Ishikawa (cell line): ENCODE measurements at regions not wholly inside any gene's neighbourhood (a gene's known extent, or its start where the extent isn't known, plus 50 kb on each side); places are given as distances from the start of the nearest gene placed in this dataset.

Source experiments
- CEBPB ChIP-seq: IDR thresholded peaks from 2 replicates; pipeline ENCODE4 v1.6.1; 2012
- CREB1 ChIP-seq: IDR thresholded peaks from 2 replicates; pipeline ENCODE4 v1.6.1; 2012; ENCODE audit warnings: low read depth
- EGR1 ChIP-seq: IDR thresholded peaks from 2 replicates; pipeline ENCODE4 v1.6.1; 2012
- EP300 ChIP-seq: IDR thresholded peaks from 2 replicates; pipeline ENCODE4 v1.6.1; 2012; ENCODE audit warnings: borderline replicate concordance
- FOXM1 ChIP-seq: IDR thresholded peaks from 2 replicates; pipeline ENCODE4 v1.6.1; 2012; ENCODE audit warnings: low read depth, borderline replicate concordance
- MAX ChIP-seq: IDR thresholded peaks from 2 replicates; pipeline ENCODE4 v1.6.1; 2012
- NFIC ChIP-seq: IDR thresholded peaks from 2 replicates; pipeline ENCODE4 v1.6.1; 2012
- RAD21 ChIP-seq: IDR thresholded peaks from 2 replicates; pipeline ENCODE4 v1.6.1; 2012; ENCODE audit warnings: low read depth
- REST ChIP-seq: IDR thresholded peaks from 2 replicates; pipeline ENCODE4 v1.6.1; 2012; ENCODE audit warnings: low read depth, mild to moderate bottlenecking
- TAF1 ChIP-seq: IDR thresholded peaks from 2 replicates; pipeline ENCODE4 v1.6.1; 2012; ENCODE audit warnings: low read depth, mild to moderate bottlenecking
- TCF12 ChIP-seq: IDR thresholded peaks from 2 replicates; pipeline ENCODE4 v1.6.1; 2012; ENCODE audit warnings: low read depth
- TEAD4 ChIP-seq: IDR thresholded peaks from 2 replicates; pipeline ENCODE4 v1.6.1; 2012
- USF1 ChIP-seq: IDR thresholded peaks from 2 replicates; pipeline ENCODE4 v1.6.1; 2012
- YY1 ChIP-seq: IDR thresholded peaks from 2 replicates; pipeline ENCODE4 v1.6.1; 2012; ENCODE audit warnings: low read depth
- ZBTB7A ChIP-seq: IDR thresholded peaks from 2 replicates; pipeline ENCODE4 v1.6.1; 2012; ENCODE audit warnings: low read depth

- no peak for TF ChIP-seq ZBTB7A
These were observed 192.0 kb upstream of the HAND2 start for GRCh38 chr4:173722075-173722474.

- no peak for TF ChIP-seq TCF12
- TF ChIP-seq MAX = no peak
- no peak for TF ChIP-seq CREB1
- no peak for TF ChIP-seq CEBPB
- TF ChIP-seq USF1 = no peak
- no peak for TF ChIP-seq EGR1
- TF ChIP-seq NFIC = no peak
- no peak for TF ChIP-seq YY1
- no peak for TF ChIP-seq TAF1
- no peak for TF ChIP-seq ZBTB7A
These were observed 187.6 kb upstream of the HAND2 start for GRCh38 chr4:173717581-173717980.

GRCh38 chr4:173714456-173714855 lies 184.4 kb upstream of the HAND2 start:
- TF ChIP-seq TCF12 (no peak), REST (no peak), MAX (no peak), USF1 (no peak)

GRCh38 chr4:173713026-173713425 lies 183.0 kb upstream of the HAND2 start:
- TF ChIP-seq TEAD4 (no peak), MAX (no peak), TAF1 (no peak), YY1 (no peak), EGR1 (no peak), RAD21 (no peak)

- TF ChIP-seq EP300 = no peak
- TF ChIP-seq USF1 = no peak
These were observed 177.8 kb upstream of the HAND2 start for GRCh38 chr4:173707658-173708419.

GRCh38 chr4:173704201-173704600 lies 174.2 kb upstream of the HAND2 start:
- TF ChIP-seq REST = no peak
- no peak for TF ChIP-seq TEAD4
- no peak for TF ChIP-seq ZBTB7A
- no peak for TF ChIP-seq FOXM1
- no peak for TF ChIP-seq USF1
- TF ChIP-seq CREB1 = no peak
- no peak for TF ChIP-seq TCF12
- no peak for TF ChIP-seq TAF1
- no peak for TF ChIP-seq RAD21
- TF ChIP-seq MAX = no peak
- TF ChIP-seq NFIC = no peak
- TF ChIP-seq CEBPB = no peak
- no peak for TF ChIP-seq EP300
- no peak for TF ChIP-seq YY1
- no peak for TF ChIP-seq EGR1
